Mesenchymal stem cell (in vitro differentiated cells and primary cell): ENCODE measurements at regions not wholly inside any gene's neighbourhood (a gene's known extent, or its start where the extent isn't known, plus 50 kb on each side); places are given as distances from the start of the nearest gene placed in this dataset.
A peak's percentile ranks its signal among the peaks of the same experiment; 100 is the strongest.

Experiments
- DNase-seq: peaks from one replicate; pipeline ENCODE4 v3.0.0-alpha.2; 2013
- H2AFZ ChIP-seq: one replicate; pipeline ENCODE4 v1.6.1; 2013; ENCODE audit warnings: low read depth, mild to moderate bottlenecking, control low read depth, inconsistent platforms, low read length, moderate library complexity
- H2AK5ac ChIP-seq: 2 replicates; pipeline ENCODE4 v1.6.1; 2013; ENCODE audit warnings: low read length, moderate library complexity, mild to moderate bottlenecking, inconsistent platforms; ENCODE audit not compliant: severe bottlenecking
- H2BK120ac ChIP-seq: one replicate; pipeline ENCODE4 v1.6.1; 2013; ENCODE audit warnings: low read depth, mild to moderate bottlenecking, inconsistent platforms, low read length, moderate library complexity
- H2BK12ac ChIP-seq, 2 experiments: one replicate each; pipeline ENCODE4 v1.6.1; 2013; ENCODE audit warnings: inconsistent platforms in 2 of 2, low read length in 2 of 2, mild to moderate bottlenecking in 2 of 2, moderate library complexity in 2 of 2, control low read depth in 1 of 2
- H2BK15ac ChIP-seq: one replicate; pipeline ENCODE4 v1.6.1; 2013; ENCODE audit warnings: mild to moderate bottlenecking, low read depth, inconsistent platforms; ENCODE audit not compliant: poor library complexity, severe bottlenecking
- H2BK5ac ChIP-seq: 2 replicates; pipeline ENCODE4 v1.6.1; 2013; ENCODE audit warnings: low read depth, mild to moderate bottlenecking, low read length, control low read depth, inconsistent platforms; ENCODE audit not compliant: poor library complexity, severe bottlenecking
- H3K14ac ChIP-seq, 2 experiments: one replicate each; pipeline ENCODE4 v1.6.1; 2013; ENCODE audit warnings: inconsistent platforms in 2 of 2, low read length in 2 of 2, control low read depth in 1 of 2, mild to moderate bottlenecking in 1 of 2, moderate library complexity in 1 of 2
- H3K18ac ChIP-seq, 2 experiments: one replicate each; pipeline ENCODE4 v1.6.1; 2013; ENCODE audit warnings: inconsistent platforms in 2 of 2, low read length in 2 of 2, control low read depth in 1 of 2, low read depth in 1 of 2, mild to moderate bottlenecking in 1 of 2
- H3K23ac ChIP-seq, 2 experiments: one replicate each; pipeline ENCODE4 v1.6.1; 2013; ENCODE audit warnings: inconsistent platforms in 2 of 2, low read length in 2 of 2, mild to moderate bottlenecking in 2 of 2, moderate library complexity in 2 of 2, control low read depth in 1 of 2
- H3K27ac ChIP-seq: 2 replicates; pipeline ENCODE4 v1.5.1; 2013; ENCODE audit warnings: mild to moderate bottlenecking, moderate library complexity, low read length, control low read depth, inconsistent platforms; ENCODE audit not compliant: poor library complexity, severe bottlenecking
- H3K27me3 ChIP-seq, 2 experiments: 2 replicates each; pipeline versions ENCODE4 v1.6.1 to v1.7.0; 2013; ENCODE audit warnings: low read length in 2 of 2, mild to moderate bottlenecking in 2 of 2, moderate library complexity in 2 of 2, control low read depth in 1 of 2, inconsistent platforms in 1 of 2; ENCODE audit not compliant: control insufficient read depth in 1 of 2, insufficient read depth in 1 of 2
- H3K36me3 ChIP-seq, 2 experiments: 2 replicates each; pipeline versions ENCODE4 v1.6.1 to v1.7.0; 2013; ENCODE audit warnings: low read length in 2 of 2, control low read depth in 1 of 2, inconsistent platforms in 1 of 2, low read depth in 1 of 2, mild to moderate bottlenecking in 1 of 2; ENCODE audit not compliant: insufficient read depth in 2 of 2, control insufficient read depth in 1 of 2
- H3K4ac ChIP-seq, 2 experiments: one replicate each; pipeline ENCODE4 v1.6.1; 2013; ENCODE audit warnings: inconsistent platforms in 2 of 2, low read length in 2 of 2, mild to moderate bottlenecking in 2 of 2, moderate library complexity in 2 of 2, control low read depth in 1 of 2, low read depth in 1 of 2
- H3K4me1 ChIP-seq: 2 replicates; pipeline ENCODE4 v1.6.1; 2013; ENCODE audit warnings: low read depth, low read length, control low read depth; ENCODE audit not compliant: control insufficient read depth, insufficient read depth
- H3K4me2 ChIP-seq: 2 replicates; pipeline ENCODE4 v1.6.1; 2013; ENCODE audit warnings: low read length, mild to moderate bottlenecking, inconsistent platforms; ENCODE audit not compliant: poor library complexity, severe bottlenecking
- H3K4me3 ChIP-seq, 2 experiments: 2 replicates each; pipeline versions ENCODE4 v1.5.1 to v1.7.0; 2013; ENCODE audit warnings: low read length in 2 of 2, mild to moderate bottlenecking in 2 of 2, control low read depth in 1 of 2, low read depth in 1 of 2; ENCODE audit not compliant: insufficient read depth in 1 of 2
- H3K79me1 ChIP-seq: replicated peaks from 2 replicates; pipeline ENCODE4 v1.6.1; 2013; ENCODE audit warnings: mild to moderate bottlenecking, control low read depth, low read length, inconsistent platforms; ENCODE audit not compliant: poor library complexity, severe bottlenecking
- H3K9ac ChIP-seq: 2 replicates; pipeline ENCODE4 v1.7.0; 2013; ENCODE audit warnings: mild to moderate bottlenecking, low read length, moderate library complexity
- H3K9me3 ChIP-seq: 2 replicates; pipeline ENCODE4 v1.7.0; 2013; ENCODE audit warnings: mild to moderate bottlenecking, low read length; ENCODE audit not compliant: control insufficient read depth
- H4K8ac ChIP-seq: one replicate; pipeline ENCODE4 v1.6.1; 2013; ENCODE audit warnings: inconsistent platforms, mild to moderate bottlenecking, low read length, moderate library complexity
- H4K91ac ChIP-seq: one replicate; pipeline ENCODE4 v1.6.1; 2013; ENCODE audit warnings: mild to moderate bottlenecking, low read length, inconsistent platforms
- WGBS: methylation state at CpG from one replicate; pipeline ENCODE4 v1.1.7; 2013; ENCODE audit warnings: mixed read lengths; 5-methylcytosine and 5-hydroxymethylcytosine counted together

DNA sequence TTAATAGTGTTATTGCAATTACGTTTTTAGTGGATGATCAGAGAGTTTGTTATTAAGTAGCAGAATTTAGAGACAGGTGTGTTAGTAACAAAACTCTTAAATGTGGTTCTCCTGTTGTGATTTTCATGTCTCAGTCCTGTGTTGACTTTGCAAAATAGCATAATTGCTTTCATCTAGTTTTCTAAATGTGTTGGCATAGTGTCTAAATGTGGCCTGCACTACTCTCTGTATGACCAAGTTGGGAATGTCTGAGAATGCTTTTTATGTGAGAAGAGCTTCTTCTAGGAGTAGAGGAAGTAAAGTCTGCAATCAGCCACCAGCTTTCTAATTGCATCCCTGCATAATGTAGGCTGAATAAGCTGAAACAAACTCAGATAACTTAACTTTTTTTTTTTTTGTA, 158.6 kb upstream of the FAT1 start:
- Histone ChIP-seq H2BK12ac (no peak overlapping the region), H3K14ac (no peak overlapping the region), H3K4me1 (peaks cover 9% of the 10 kb centered on the region), H3K27me3 (no peaks in the 10 kb centered on the region), H3K4me2 (no peak overlapping the region), H3K36me3 (no peaks in the 10 kb centered on the region), H2BK15ac (no peak overlapping the region), H3K4ac (no peak overlapping the region), H3K18ac (no peak overlapping the region), H4K91ac (no peak overlapping the region), H3K79me1 (no peaks in the 10 kb centered on the region), H4K8ac (no peak overlapping the region), H2BK5ac (no peak overlapping the region), H3K4me3 (no peak overlapping the region), H3K23ac (no peak overlapping the region), H2BK120ac (no peak overlapping the region), H3K9ac (peak overlapping the region; percentile 12), H3K27ac (peak overlapping the region; percentile 88), H2AK5ac (no peak overlapping the region), H3K9me3 (no peaks in the 10 kb centered on the region), H2AFZ (no peak overlapping the region)
- no peak for DNase-seq
- 90% methylated on average over 1 of the region's 1 CpG for WGBS

DNA sequence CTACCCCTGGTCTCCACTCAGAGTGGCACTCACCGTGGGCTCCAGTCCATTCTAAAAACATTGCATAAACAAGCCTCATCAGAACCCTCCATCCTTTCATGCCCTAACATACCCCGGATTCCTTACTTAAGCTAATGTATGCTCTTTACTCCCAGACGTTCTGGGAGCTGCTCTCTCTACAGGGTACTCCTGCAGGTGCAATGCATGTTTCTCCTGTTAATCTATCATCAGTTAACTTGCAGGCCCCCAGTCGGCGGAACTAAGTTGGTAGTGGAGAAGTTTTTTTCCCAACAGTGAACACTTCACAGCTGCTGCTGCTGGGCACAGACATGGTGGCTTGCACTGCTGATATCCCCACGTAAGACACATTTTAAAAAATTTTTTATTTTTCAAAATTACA, 161.6 kb upstream of the FAT1 start:
- Histone ChIP-seq H2AFZ (no peak overlapping the region), H2BK12ac (no peak overlapping the region), H3K23ac (no peak overlapping the region), H2BK15ac (no peak overlapping the region), H3K9ac (no peak overlapping the region), H3K4me3 (no peak overlapping the region), H3K18ac (no peak overlapping the region), H2BK5ac (no peak overlapping the region), H4K8ac (no peak overlapping the region), H3K79me1 (no peaks in the 10 kb centered on the region), H4K91ac (no peak overlapping the region), H3K9me3 (no peaks in the 10 kb centered on the region), H3K27ac (peak overlapping the region; percentile 58), H3K4me1 (peaks cover 9% of the 10 kb centered on the region), H2AK5ac (peak overlapping the region; percentile 74), H3K14ac (no peak overlapping the region), H3K4ac (no peak overlapping the region), H3K27me3 (no peaks in the 10 kb centered on the region), H3K4me2 (no peak overlapping the region), H2BK120ac (no peak overlapping the region), H3K36me3 (no peaks in the 10 kb centered on the region)
- DNase-seq = no peak
- 82% methylated on average over 5 of the region's 6 CpGs for WGBS

DNA sequence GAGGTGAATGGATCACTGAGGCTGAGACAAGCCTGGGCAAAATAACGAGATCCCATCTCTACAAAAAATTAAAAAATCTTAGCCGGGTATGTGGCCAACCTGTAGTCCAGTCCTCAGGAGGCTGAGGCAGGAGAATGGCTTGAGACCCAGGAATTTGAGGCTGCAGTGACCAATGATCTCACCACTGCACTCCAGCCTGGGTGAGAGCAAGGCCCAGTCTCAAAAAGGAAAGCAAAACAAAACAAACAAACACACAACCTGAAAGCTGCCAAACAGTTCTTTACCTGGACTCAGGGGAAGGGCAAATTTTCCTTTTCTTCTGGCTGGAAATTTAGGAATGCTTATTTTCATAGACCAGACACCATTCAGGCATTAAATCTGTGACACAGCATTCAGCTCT, 163.1 kb upstream of the FAT1 start:
- Histone ChIP-seq H2BK15ac (no peak overlapping the region), H3K36me3 (peaks cover 0 to 7% of the 10 kb centered on the region in 2 experiments), H2BK5ac (no peak overlapping the region), H3K4ac (no peak overlapping the region), H3K4me2 (no peak overlapping the region), H2AFZ (no peak overlapping the region), H3K9me3 (no peaks in the 10 kb centered on the region), H3K27ac (peak overlapping the region; percentile 43), H3K23ac (no peak overlapping the region), H3K9ac (no peak overlapping the region), H3K4me1 (peaks cover 9% of the 10 kb centered on the region), H3K4me3 (no peak overlapping the region), H3K18ac (no peak overlapping the region), H2BK12ac (no peak overlapping the region), H4K91ac (no peak overlapping the region), H2BK120ac (no peak overlapping the region), H2AK5ac (peak overlapping the region; percentile 12), H3K79me1 (no peaks in the 10 kb centered on the region), H3K27me3 (no peaks in the 10 kb centered on the region), H3K14ac (no peak overlapping the region), H4K8ac (no peak overlapping the region)
- no peak for DNase-seq
- 100% methylated on average over 2 of the region's 2 CpGs for WGBS

DNA sequence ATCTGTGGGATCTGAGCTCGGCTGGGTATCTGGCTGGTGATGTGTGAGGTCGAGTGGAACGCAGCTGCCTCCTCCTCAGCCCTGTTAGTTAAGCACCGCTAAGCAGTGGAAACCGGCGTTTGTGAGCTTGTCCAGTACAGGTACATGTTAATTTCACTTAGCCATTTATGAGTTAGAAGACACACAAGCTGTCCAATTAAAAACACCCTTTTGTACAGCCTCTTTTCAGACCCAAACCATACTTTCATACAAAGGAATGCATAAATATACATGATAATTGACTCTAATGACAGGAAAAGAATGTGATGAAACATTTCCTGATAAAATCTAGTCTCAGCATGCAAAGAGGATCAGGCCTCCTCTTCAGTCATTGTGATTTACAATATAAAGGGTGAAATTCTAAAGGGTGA, 163.6 kb upstream of the FAT1 start:
- Histone ChIP-seq H3K4me2 (no peak overlapping the region), H4K8ac (no peak overlapping the region), H3K36me3 (peaks cover 0 to 7% of the 10 kb centered on the region in 2 experiments), H3K23ac (no peak overlapping the region), H3K4me3 (no peak overlapping the region), H2AFZ (no peak overlapping the region), H4K91ac (no peak overlapping the region), H3K27ac (peak overlapping the region; percentile 43), H3K9me3 (no peaks in the 10 kb centered on the region), H3K4me1 (peaks cover 9% of the 10 kb centered on the region), H2BK15ac (no peak overlapping the region), H2BK12ac (peak overlapping the region in 1 of 2 experiments; percentile 47), H3K79me1 (no peaks in the 10 kb centered on the region), H3K9ac (no peak overlapping the region), H3K27me3 (no peaks in the 10 kb centered on the region), H2BK5ac (no peak overlapping the region), H2BK120ac (no peak overlapping the region), H3K14ac (peak overlapping the region in 1 of 2 experiments; percentile 66), H3K4ac (no peak overlapping the region), H2AK5ac (no peak overlapping the region), H3K18ac (peak overlapping the region in 1 of 2 experiments; percentile 68)
- peak; percentile 27 for DNase-seq
- WGBS = 48% methylated on average over 6 of the region's 6 CpGs
